ENCODE measurements at regions not wholly inside any gene's neighbourhood (a gene's known extent, or its start where the extent isn't known, plus 50 kb on each side); places are given as distances from the start of the nearest gene placed in this dataset.

GRCh38 chr4:19401301-19402080 lies 850.2 kb upstream of the SLIT2 start:
- no peak for FAIRE-seq
- no peak for DNase-seq (ENCODE audit: insufficient read length)
- TF ChIP-seq TAF1 (IDR thresholded peaks at IDR 0.05; ENCODE audit: borderline replicate concordance, low read depth, low read length) (no peak), POLR2A (IDR thresholded peaks at IDR 0.05; ENCODE audit: low read depth, low read length) (no peak), POLR2AphosphoS5 (IDR thresholded peaks at IDR 0.05; ENCODE audit: low read depth, low read length) (no peak)

- no peak for TF ChIP-seq TAF1 (IDR thresholded peaks at IDR 0.05; ENCODE audit: borderline replicate concordance, low read depth, low read length)
- no peak for TF ChIP-seq POLR2AphosphoS5 (IDR thresholded peaks at IDR 0.05; ENCODE audit: low read depth, low read length)
- no peak for TF ChIP-seq POLR2A (IDR thresholded peaks at IDR 0.05; ENCODE audit: low read depth, low read length)
- FAIRE-seq (no peak), DNase-seq (ENCODE audit: insufficient read length) (no peak)
Measured at GRCh38 chr4:19400820-19401219, 850.9 kb upstream of the SLIT2 start.

- no peak for TF ChIP-seq TAF1 (IDR thresholded peaks at IDR 0.05; ENCODE audit: borderline replicate concordance, low read depth, low read length)
- TF ChIP-seq POLR2A (IDR thresholded peaks at IDR 0.05; ENCODE audit: low read depth, low read length): no peak
- TF ChIP-seq POLR2AphosphoS5 (IDR thresholded peaks at IDR 0.05; ENCODE audit: low read depth, low read length): no peak
- DNase-seq (ENCODE audit: insufficient read length) (no peak), FAIRE-seq (no peak)
Measured at GRCh38 chr4:19399001-19399400, 852.7 kb upstream of the SLIT2 start.

- TF ChIP-seq POLR2A (IDR thresholded peaks at IDR 0.05; ENCODE audit: low read depth, low read length): no peak
- TF ChIP-seq POLR2AphosphoS5 (IDR thresholded peaks at IDR 0.05; ENCODE audit: low read depth, low read length): no peak
- TF ChIP-seq TAF1 (IDR thresholded peaks at IDR 0.05; ENCODE audit: borderline replicate concordance, low read depth, low read length): no peak
- FAIRE-seq: no peak
- no peak for DNase-seq (ENCODE audit: insufficient read length)
Measured at GRCh38 chr4:19386786-19387185, 864.9 kb upstream of the SLIT2 start.

- DNase-seq (ENCODE audit: insufficient read length) (no peak), FAIRE-seq (no peak)
- no peak for TF ChIP-seq POLR2AphosphoS5 (IDR thresholded peaks at IDR 0.05; ENCODE audit: low read depth, low read length)
- TF ChIP-seq TAF1 (IDR thresholded peaks at IDR 0.05; ENCODE audit: borderline replicate concordance, low read depth, low read length): no peak
- TF ChIP-seq POLR2A (IDR thresholded peaks at IDR 0.05; ENCODE audit: low read depth, low read length): no peak
Measured at GRCh38 chr4:19382993-19383756, 868.5 kb upstream of the SLIT2 start.

GRCh38 chr4:19381068-19381467 lies 870.6 kb upstream of the SLIT2 start:
- TF ChIP-seq TAF1 (IDR thresholded peaks at IDR 0.05; ENCODE audit: borderline replicate concordance, low read depth, low read length): no peak
- FAIRE-seq (no peak), DNase-seq (ENCODE audit: insufficient read length) (no peak)

GRCh38 chr4:19380600-19380999 lies 871.1 kb upstream of the SLIT2 start:
- no peak for DNase-seq (ENCODE audit: insufficient read length)
- no peak for TF ChIP-seq POLR2A (IDR thresholded peaks at IDR 0.05; ENCODE audit: low read depth, low read length)
- no peak for TF ChIP-seq TAF1 (IDR thresholded peaks at IDR 0.05; ENCODE audit: borderline replicate concordance, low read depth, low read length)
- TF ChIP-seq POLR2AphosphoS5 (IDR thresholded peaks at IDR 0.05; ENCODE audit: low read depth, low read length): no peak
- no peak for FAIRE-seq

GRCh38 chr4:19379191-19379708 lies 872.5 kb upstream of the SLIT2 start:
- FAIRE-seq: no peak
- DNase-seq (ENCODE audit: insufficient read length): no peak
- no peak for TF ChIP-seq TAF1 (IDR thresholded peaks at IDR 0.05; ENCODE audit: borderline replicate concordance, low read depth, low read length)
- TF ChIP-seq POLR2A (IDR thresholded peaks at IDR 0.05; ENCODE audit: low read depth, low read length): no peak
- TF ChIP-seq POLR2AphosphoS5 (IDR thresholded peaks at IDR 0.05; ENCODE audit: low read depth, low read length): no peak

GRCh38 chr4:19375931-19376330 lies 875.8 kb upstream of the SLIT2 start:
- FAIRE-seq (no peak), DNase-seq (ENCODE audit: insufficient read length) (no peak)
- TF ChIP-seq TAF1 (IDR thresholded peaks at IDR 0.05; ENCODE audit: borderline replicate concordance, low read depth, low read length): no peak
- no peak for TF ChIP-seq POLR2AphosphoS5 (IDR thresholded peaks at IDR 0.05; ENCODE audit: low read depth, low read length)
- no peak for TF ChIP-seq POLR2A (IDR thresholded peaks at IDR 0.05; ENCODE audit: low read depth, low read length)

GRCh38 chr4:19375136-19375804 lies 876.4 kb upstream of the SLIT2 start:
- DNase-seq (ENCODE audit: insufficient read length) (no peak), FAIRE-seq (no peak)
- TF ChIP-seq TAF1 (IDR thresholded peaks at IDR 0.05; ENCODE audit: borderline replicate concordance, low read depth, low read length): no peak
- no peak for TF ChIP-seq POLR2AphosphoS5 (IDR thresholded peaks at IDR 0.05; ENCODE audit: low read depth, low read length)
- TF ChIP-seq POLR2A (IDR thresholded peaks at IDR 0.05; ENCODE audit: low read depth, low read length): no peak

GRCh38 chr4:19372390-19372789 lies 879.3 kb upstream of the SLIT2 start:
- TF ChIP-seq TAF1 (IDR thresholded peaks at IDR 0.05; ENCODE audit: borderline replicate concordance, low read depth, low read length): no peak
- TF ChIP-seq POLR2A (IDR thresholded peaks at IDR 0.05; ENCODE audit: low read depth, low read length): no peak
- no peak for TF ChIP-seq POLR2AphosphoS5 (IDR thresholded peaks at IDR 0.05; ENCODE audit: low read depth, low read length)
- FAIRE-seq (no peak), DNase-seq (ENCODE audit: insufficient read length) (no peak)
